K562 (cell line): ENCODE measurements at regions not wholly inside any gene's neighbourhood (a gene's known extent, or its start where the extent isn't known, plus 50 kb on each side); places are given as distances from the start of the nearest gene placed in this dataset.

Experiments
- KDM1A ChIP-seq, 2 experiments: fragments of 450-650 bp; IDR thresholded peaks; 2 replicates each; pipeline ENCODE4 v1.6.1; 2016; ENCODE audit warnings: mild to moderate bottlenecking in 2 of 2
- SREBF2 ChIP-seq: sonication (generic); formaldehyde crosslinking; IDR thresholded peaks from 2 replicates; pipeline ENCODE4 v1.4.0; 2020; ENCODE audit warnings: mild to moderate bottlenecking, missing genetic modification reagents
- ZNF778 ChIP-seq: fragments of 450-650 bp; formaldehyde crosslinking; IDR thresholded peaks from 2 replicates; pipeline ENCODE4 v1.4.0; 2020; ENCODE audit warnings: mild to moderate bottlenecking, moderate library complexity
- TF ChIP-seq, protein P1 (sequence below): sonication (generic); formaldehyde crosslinking; IDR thresholded peaks from 2 replicates; pipeline ENCODE4 v1.9.0; 2022; ENCODE audit warnings: mild to moderate bottlenecking, missing genetic modification reagents
- TF ChIP-seq, protein P2 (sequence below): fragments of 450-650 bp; formaldehyde crosslinking; IDR thresholded peaks from 2 replicates; pipeline ENCODE4 v1.4.0; 2020; ENCODE audit warnings: mild to moderate bottlenecking, moderate library complexity
- TF ChIP-seq, protein P3 (sequence below): fragments of 150-350 bp; IDR thresholded peaks from 2 replicates; pipeline ENCODE4 v1.6.1; 2014; ENCODE audit warnings: low read depth, mild to moderate bottlenecking, low read length, borderline replicate concordance
- TF ChIP-seq, protein P4 (sequence below), 3 experiments: IDR thresholded peaks in 2 of 3; conservative IDR thresholded peaks in 1 of 3; 2 replicates each; pipeline ENCODE4 v1.5.1; 2011 to 2012; ENCODE audit warnings: low read length in 3 of 3, mild to moderate bottlenecking in 3 of 3, control low read depth in 2 of 3, improper control_type of control experiment in 1 of 3, inconsistent platforms in 1 of 3, low read depth in 1 of 3, mixed read lengths in 1 of 3, moderate library complexity in 1 of 3; ENCODE audit not compliant: insufficient read depth in 2 of 3

DNA sequence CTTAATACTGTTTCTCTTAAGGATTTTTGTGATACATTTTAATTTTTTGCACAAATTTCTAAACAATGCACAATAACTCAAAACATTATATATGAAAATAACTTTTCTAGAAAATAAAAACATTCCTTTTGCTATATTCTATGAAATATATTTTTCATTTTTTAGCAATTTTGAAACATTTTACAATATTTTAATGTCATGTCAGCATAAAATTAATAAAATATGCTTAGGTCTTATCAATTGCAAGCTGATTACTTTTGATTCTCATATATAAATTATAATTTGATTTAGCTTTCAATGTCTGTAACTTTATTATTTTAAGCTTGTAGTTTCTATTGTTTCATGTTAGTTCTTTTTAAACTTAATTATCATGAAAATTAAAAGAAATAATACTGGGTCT, 898.7 kb downstream of the TMEM182 start:
- no peak for TF ChIP-seq SREBF2
- TF ChIP-seq, protein P1, sequence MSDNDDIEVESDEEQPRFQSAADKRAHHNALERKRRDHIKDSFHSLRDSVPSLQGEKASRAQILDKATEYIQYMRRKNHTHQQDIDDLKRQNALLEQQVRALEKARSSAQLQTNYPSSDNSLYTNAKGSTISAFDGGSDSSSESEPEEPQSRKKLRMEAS (CRISPR knock-in tag), result no peak
- TF ChIP-seq, protein P2, sequence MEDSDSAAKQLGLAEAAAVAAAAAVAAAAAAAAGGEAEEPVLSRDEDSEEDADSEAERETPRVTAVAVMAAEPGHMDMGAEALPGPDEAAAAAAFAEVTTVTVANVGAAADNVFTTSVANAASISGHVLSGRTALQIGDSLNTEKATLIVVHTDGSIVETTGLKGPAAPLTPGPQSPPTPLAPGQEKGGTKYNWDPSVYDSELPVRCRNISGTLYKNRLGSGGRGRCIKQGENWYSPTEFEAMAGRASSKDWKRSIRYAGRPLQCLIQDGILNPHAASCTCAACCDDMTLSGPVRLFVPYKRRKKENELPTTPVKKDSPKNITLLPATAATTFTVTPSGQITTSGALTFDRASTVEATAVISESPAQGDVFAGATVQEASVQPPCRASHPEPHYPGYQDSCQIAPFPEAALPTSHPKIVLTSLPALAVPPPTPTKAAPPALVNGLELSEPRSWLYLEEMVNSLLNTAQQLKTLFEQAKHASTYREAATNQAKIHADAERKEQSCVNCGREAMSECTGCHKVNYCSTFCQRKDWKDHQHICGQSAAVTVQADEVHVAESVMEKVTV (CRISPR knock-in tag), result no peak
- TF ChIP-seq KDM1A (IDR thresholded peaks at IDR 0.05), result no peak
- TF ChIP-seq ZNF778 (CRISPR knock-in tag), result no peak
- TF ChIP-seq, protein P3, sequence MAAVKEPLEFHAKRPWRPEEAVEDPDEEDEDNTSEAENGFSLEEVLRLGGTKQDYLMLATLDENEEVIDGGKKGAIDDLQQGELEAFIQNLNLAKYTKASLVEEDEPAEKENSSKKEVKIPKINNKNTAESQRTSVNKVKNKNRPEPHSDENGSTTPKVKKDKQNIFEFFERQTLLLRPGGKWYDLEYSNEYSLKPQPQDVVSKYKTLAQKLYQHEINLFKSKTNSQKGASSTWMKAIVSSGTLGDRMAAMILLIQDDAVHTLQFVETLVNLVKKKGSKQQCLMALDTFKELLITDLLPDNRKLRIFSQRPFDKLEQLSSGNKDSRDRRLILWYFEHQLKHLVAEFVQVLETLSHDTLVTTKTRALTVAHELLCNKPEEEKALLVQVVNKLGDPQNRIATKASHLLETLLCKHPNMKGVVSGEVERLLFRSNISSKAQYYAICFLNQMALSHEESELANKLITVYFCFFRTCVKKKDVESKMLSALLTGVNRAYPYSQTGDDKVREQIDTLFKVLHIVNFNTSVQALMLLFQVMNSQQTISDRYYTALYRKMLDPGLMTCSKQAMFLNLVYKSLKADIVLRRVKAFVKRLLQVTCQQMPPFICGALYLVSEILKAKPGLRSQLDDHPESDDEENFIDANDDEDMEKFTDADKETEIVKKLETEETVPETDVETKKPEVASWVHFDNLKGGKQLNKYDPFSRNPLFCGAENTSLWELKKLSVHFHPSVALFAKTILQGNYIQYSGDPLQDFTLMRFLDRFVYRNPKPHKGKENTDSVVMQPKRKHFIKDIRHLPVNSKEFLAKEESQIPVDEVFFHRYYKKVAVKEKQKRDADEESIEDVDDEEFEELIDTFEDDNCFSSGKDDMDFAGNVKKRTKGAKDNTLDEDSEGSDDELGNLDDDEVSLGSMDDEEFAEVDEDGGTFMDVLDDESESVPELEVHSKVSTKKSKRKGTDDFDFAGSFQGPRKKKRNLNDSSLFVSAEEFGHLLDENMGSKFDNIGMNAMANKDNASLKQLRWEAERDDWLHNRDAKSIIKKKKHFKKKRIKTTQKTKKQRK, result no peak
- TF ChIP-seq, protein P4, sequence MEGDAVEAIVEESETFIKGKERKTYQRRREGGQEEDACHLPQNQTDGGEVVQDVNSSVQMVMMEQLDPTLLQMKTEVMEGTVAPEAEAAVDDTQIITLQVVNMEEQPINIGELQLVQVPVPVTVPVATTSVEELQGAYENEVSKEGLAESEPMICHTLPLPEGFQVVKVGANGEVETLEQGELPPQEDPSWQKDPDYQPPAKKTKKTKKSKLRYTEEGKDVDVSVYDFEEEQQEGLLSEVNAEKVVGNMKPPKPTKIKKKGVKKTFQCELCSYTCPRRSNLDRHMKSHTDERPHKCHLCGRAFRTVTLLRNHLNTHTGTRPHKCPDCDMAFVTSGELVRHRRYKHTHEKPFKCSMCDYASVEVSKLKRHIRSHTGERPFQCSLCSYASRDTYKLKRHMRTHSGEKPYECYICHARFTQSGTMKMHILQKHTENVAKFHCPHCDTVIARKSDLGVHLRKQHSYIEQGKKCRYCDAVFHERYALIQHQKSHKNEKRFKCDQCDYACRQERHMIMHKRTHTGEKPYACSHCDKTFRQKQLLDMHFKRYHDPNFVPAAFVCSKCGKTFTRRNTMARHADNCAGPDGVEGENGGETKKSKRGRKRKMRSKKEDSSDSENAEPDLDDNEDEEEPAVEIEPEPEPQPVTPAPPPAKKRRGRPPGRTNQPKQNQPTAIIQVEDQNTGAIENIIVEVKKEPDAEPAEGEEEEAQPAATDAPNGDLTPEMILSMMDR (IDR thresholded peaks at IDR 0.05 in 2 of 3, conservative IDR thresholded peaks at IDR 0.05 in 1 of 3; ENCODE audit: insufficient read depth in 2 of 3, low read depth in 1 of 3, low read length in 3 of 3), result no peak
